HG02973 (cell line): ENCODE measurements at regions not wholly inside any gene's neighbourhood (a gene's known extent, or its start where the extent isn't known, plus 50 kb on each side); places are given as distances from the start of the nearest gene placed in this dataset.
"Not testable (repeated sequence)": the region's sequence is repeated elsewhere in the genome, so short reads cannot be mapped to it uniquely, and the experiment has no call there.

Experiments used
- ATAC-seq: cut with Tn5 transposase; IDR thresholded peaks from one replicate; pipeline ENCODE4 v1.9.1; 2021; ENCODE audit warnings: moderate library complexity; ENCODE audit not compliant: unreplicated experiment

GRCh38 chr6:97779039-97779766 lies 496.2 kb upstream of the MMS22L start:
- not testable (repeated sequence) for ATAC-seq

- no peak for ATAC-seq
Measured at GRCh38 chr6:97790926-97791590, 508.0 kb upstream of the MMS22L start.

- no peak for ATAC-seq
Measured at GRCh38 chr6:97805596-97805995, 522.6 kb upstream of the MMS22L start.

- ATAC-seq, result no peak
Measured at GRCh38 chr6:97812940-97813339, 529.9 kb upstream of the MMS22L start.

GRCh38 chr6:97813889-97814567 lies 531.0 kb upstream of the MMS22L start:
- no peak for ATAC-seq

DNA sequence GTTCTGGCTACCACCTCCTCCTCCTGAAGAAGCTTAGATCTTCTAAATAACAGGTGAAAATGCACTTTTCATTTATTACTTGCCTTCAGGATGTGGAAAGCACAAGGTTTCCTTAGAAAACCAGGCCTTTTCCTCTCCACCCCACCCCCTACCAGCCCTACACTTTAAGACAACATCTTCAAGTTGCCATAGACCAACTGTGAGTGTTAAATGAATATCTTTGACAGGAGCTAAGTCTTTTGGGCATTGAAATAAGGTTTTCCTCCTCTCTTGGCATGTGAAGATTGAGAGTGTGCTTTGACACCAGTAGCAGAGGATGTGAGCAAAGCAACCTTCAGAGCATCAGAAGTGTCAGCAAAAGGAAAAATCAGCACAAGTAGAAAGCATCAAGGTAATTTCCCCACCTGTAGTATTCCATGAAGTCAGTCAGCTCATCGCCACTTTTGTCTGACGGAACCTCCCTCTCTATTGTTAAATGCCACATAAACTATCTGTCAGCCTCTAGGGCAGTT lies 532.3 kb upstream of the MMS22L start:
- ATAC-seq, result no peak

DNA sequence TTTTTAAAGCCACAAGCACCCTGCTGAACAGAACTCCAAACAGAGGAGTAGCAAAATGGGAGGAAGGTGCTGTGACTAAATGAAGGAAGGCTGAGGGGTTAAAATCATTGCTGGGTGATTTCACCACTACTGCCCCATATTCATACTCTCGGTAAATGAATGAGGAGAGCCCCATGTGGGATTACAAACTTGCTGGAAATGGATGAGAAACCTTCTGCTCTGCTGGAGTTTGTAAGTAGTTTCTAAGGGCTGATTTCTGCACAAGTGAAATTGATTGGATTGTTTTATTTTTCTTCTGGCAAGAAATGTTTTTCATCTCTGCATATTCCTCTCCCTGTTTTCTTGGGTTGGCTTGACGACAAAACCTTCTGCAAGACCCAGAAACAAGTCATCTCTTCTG lies 533.5 kb upstream of the MMS22L start:
- no peak for ATAC-seq

- ATAC-seq, result no peak
Measured at GRCh38 chr6:97819710-97820109, 536.7 kb upstream of the MMS22L start.

GRCh38 chr6:97820400-97820799 lies 537.4 kb upstream of the MMS22L start:
- ATAC-seq, result no peak

GRCh38 chr6:97822632-97823031 lies 539.6 kb upstream of the MMS22L start:
- ATAC-seq, result no peak

DNA sequence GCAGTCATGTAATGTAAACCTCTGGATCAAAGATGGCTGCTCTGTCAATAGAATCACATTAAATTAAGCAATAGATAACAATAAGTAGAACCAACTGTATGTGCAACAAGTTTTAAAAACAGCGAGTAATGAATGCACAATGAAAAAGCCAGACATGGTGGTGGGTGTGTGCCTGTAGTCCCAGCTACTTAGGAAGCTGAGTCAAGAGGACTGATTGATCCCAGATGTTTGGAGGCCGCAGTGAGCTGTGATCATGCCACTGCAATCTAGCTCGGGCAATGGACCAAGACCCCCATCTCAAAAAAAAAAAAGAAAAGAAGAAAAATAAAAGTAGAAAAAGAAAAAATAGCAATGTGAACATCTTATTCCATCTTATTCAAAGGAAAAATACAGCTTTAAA lies 558.7 kb upstream of the MMS22L start:
- ATAC-seq, result no peak

GRCh38 chr6:97842521-97842920 lies 559.5 kb upstream of the MMS22L start:
- no peak for ATAC-seq

DNA sequence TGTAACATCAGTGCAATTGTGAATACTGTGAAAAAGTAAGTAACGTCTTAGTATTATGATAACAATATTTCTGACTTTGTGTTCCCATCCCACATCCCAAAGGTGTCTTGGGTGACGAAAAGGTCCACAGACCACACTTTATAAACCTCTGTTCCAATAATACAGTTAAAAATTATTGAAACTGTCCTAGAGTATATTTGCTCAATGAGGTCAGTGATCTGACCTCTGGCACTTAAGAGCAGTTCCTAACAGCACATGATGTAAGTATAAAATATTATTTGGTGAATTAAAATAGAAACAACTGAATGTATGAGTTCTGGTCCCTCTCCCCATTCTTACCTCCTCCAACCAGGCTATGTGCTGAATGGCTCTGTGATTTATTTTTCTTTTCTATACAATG lies 566.4 kb upstream of the MMS22L start:
- ATAC-seq, result no peak

- no peak for ATAC-seq
Measured at GRCh38 chr6:97850458-97851212, 567.6 kb upstream of the MMS22L start.

DNA sequence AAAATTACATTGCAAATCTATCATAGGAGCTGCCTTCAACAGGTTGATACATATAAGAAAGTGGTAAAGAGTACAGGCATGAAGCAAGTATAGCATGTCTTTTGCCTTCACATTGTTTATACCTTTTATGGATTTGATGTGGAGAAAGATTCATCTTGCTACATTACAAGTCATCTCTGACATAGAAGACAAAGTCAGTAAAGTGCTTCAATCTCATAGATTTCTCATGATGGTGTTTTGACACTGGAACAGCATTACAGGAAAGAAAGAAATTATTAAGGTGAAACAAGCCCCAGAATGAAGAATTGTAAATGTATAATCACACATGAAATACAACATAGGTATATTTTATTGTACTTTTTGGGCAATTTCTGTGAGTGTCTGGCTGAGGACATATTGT lies 580.7 kb upstream of the MMS22L start:
- no peak for ATAC-seq

DNA sequence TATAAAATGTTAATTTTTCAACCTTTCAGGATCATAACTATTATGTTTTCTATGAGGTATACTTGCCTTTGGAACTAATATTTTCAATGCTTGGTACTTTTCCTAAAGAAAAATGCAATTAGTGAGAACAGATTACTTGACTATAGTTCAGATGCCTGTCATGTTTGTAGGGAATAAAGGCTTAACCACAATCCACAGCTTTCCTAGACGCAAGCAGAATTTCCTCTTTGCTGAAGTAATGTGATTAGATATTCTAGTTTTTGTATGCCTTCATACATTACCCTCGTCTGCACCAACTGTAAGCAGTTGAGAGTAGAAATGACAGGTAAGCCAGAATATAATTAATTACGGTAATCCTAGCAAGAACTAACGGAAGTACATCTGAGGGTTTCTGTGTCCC lies 581.4 kb upstream of the MMS22L start:
- ATAC-seq, result no peak

DNA sequence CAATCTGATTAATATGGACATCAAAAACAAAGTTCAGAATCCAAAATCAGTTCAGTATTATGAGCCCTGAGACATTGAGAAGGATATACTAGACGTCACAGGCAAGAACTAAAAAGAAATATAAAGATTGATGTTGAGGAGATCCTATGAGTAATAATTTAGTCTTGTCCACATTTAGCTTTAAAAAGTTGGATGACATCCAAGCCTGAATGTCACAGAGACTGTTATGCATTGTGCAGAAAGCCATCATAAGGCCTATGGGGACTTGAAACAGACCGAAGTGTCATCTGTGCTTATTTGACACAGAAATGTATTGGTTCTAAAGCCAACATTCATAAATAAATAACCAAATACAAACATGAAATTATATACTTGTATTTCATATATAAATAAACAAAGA lies 581.8 kb upstream of the MMS22L start:
- no peak for ATAC-seq

GRCh38 chr6:97865612-97866011 lies 582.6 kb upstream of the MMS22L start:
- ATAC-seq, result no peak

GRCh38 chr6:97866616-97867015 lies 583.6 kb upstream of the MMS22L start:
- ATAC-seq, result no peak

GRCh38 chr6:97867177-97867576 lies 584.2 kb upstream of the MMS22L start:
- no peak for ATAC-seq

- no peak for ATAC-seq
Measured at GRCh38 chr6:97870273-97870672, 587.3 kb upstream of the MMS22L start.
